Breast epithelium (tissue), 3 donors: ENCODE measurements at regions not wholly inside any gene's neighbourhood (a gene's known extent, or its start where the extent isn't known, plus 50 kb on each side); places are given as distances from the start of the nearest gene placed in this dataset.

Experiments used
- CTCF ChIP-seq, 3 donors: fragments of 450-650 bp; IDR thresholded peaks; one replicate each; pipeline ENCODE4 v1.5.1; 2016 to 2017; ENCODE audit warnings: antibody characterized with exemption in 3 of 3, mild to moderate bottlenecking in 3 of 3, moderate library complexity in 3 of 3
- POLR2A ChIP-seq: fragments of 450-650 bp; IDR thresholded peaks from one replicate; pipeline ENCODE4 v1.6.1; 2016; ENCODE audit warnings: antibody characterized with exemption, mild to moderate bottlenecking, moderate library complexity
- POLR2AphosphoS5 ChIP-seq, 3 donors: sonication (generic); formaldehyde crosslinking; IDR thresholded peaks; one replicate each; pipeline ENCODE4 v1.6.1; 2017; ENCODE audit warnings: antibody characterized with exemption in 3 of 3

DNA sequence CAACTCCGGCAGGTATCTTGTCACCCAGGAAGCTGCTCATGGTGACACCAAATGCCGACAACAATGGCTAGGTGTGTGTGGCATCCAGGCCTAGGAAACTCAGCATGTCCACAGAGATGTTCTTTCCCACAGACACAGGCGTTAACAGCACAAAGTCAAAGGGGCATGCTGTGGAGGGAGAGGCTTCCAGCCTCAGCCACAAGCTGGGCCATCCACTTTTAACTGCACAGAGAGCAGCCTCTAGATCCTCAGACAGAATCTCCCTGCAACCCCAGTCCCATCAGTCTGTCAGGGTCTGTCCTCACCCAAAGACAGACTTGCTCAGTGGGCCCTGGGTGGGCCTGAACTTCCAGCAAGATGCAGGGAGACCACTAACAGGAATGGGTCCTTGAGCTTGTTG is 58.5 kb upstream of the BCAR3 start:
- TF ChIP-seq CTCF (IDR thresholded peaks at IDR 0.05) = no peak
- no peak for TF ChIP-seq POLR2AphosphoS5 (IDR thresholded peaks at IDR 0.05)
- TF ChIP-seq POLR2A = no peak
